HG03442 (cell line): ENCODE measurements at regions not wholly inside any gene's neighbourhood (a gene's known extent, or its start where the extent isn't known, plus 50 kb on each side); places are given as distances from the start of the nearest gene placed in this dataset.

Experiments used
- ATAC-seq: cut with Tn5 transposase; IDR thresholded peaks from one replicate; pipeline ENCODE4 v1.9.1; 2021; ENCODE audit warnings: mild to moderate bottlenecking, moderate library complexity; ENCODE audit not compliant: unreplicated experiment

- no peak for ATAC-seq
Observed at GRCh38 chr4:184941671-184942418, 76.4 kb upstream of the HELT start.

GRCh38 chr4:184942444-184943425 is 75.6 kb upstream of the HELT start:
- ATAC-seq, result no peak

GRCh38 chr4:184949020-184949419 is 69.3 kb upstream of the HELT start:
- no peak for ATAC-seq

GRCh38 chr4:184950117-184950830 is 68.0 kb upstream of the HELT start:
- ATAC-seq, result no peak

- no peak for ATAC-seq
Observed at GRCh38 chr4:184950926-184951325, 67.4 kb upstream of the HELT start.

GRCh38 chr4:184951668-184952160 is 66.6 kb upstream of the HELT start:
- ATAC-seq, result no peak

GRCh38 chr4:184952522-184952921 is 65.8 kb upstream of the HELT start:
- no peak for ATAC-seq

GRCh38 chr4:184953421-184953945 is 64.8 kb upstream of the HELT start:
- ATAC-seq, result no peak

GRCh38 chr4:184953971-184954370 is 64.3 kb upstream of the HELT start:
- no peak for ATAC-seq

- no peak for ATAC-seq
Observed at GRCh38 chr4:184954482-184954881, 63.8 kb upstream of the HELT start.

GRCh38 chr4:184955116-184955515 is 63.2 kb upstream of the HELT start:
- no peak for ATAC-seq

- peak; percentile 55 for ATAC-seq
Observed at GRCh38 chr4:184955636-184956035, 62.7 kb upstream of the HELT start.

- no peak for ATAC-seq
Observed at GRCh38 chr4:184957446-184958115, 60.7 kb upstream of the HELT start.

GRCh38 chr4:184958127-184958922 is 60.0 kb upstream of the HELT start:
- ATAC-seq, result no peak

GRCh38 chr4:184958923-184959210 is 59.4 kb upstream of the HELT start:
- ATAC-seq, result no peak

GRCh38 chr4:184959309-184959708 is 59.0 kb upstream of the HELT start:
- ATAC-seq, result no peak

GRCh38 chr4:184959786-184960185 is 58.5 kb upstream of the HELT start:
- no peak for ATAC-seq

GRCh38 chr4:184960505-184960971 is 57.8 kb upstream of the HELT start:
- no peak for ATAC-seq

- ATAC-seq, result no peak
Observed at GRCh38 chr4:184961660-184962059, 56.6 kb upstream of the HELT start.
